ENCODE measurements at regions not wholly inside any gene's neighbourhood (a gene's known extent, or its start where the extent isn't known, plus 50 kb on each side); places are given as distances from the start of the nearest gene placed in this dataset.

- no peaks in the 10 kb centered on the region for H3K36me3 ChIP-seq (ENCODE audit: insufficient read depth, low read length)
- H3K4me3 ChIP-seq (ENCODE audit: low read length) = no peak overlapping the region
- H3K27ac ChIP-seq (ENCODE audit: low read length) = no peak overlapping the region
- no peaks in the 10 kb centered on the region for H3K9me2 ChIP-seq (ENCODE audit: insufficient read depth, low read length)
- TF ChIP-seq RAD21 (conservative IDR thresholded peaks at IDR 0.05) (no peak), EP300 (conservative IDR thresholded peaks at IDR 0.05; ENCODE audit: poor library complexity, severe bottlenecking) (no peak), POLR2AphosphoS5 (IDR thresholded peaks at IDR 0.05) (no peak)
- H3K79me2 ChIP-seq (replicated peaks; ENCODE audit: insufficient read depth, low read length) = no peaks in the 10 kb centered on the region
- no peaks in the 10 kb centered on the region for H3F3A ChIP-seq (ENCODE audit: insufficient read depth, low read length, poor library complexity, severe bottlenecking)
- no peaks in the 10 kb centered on the region for H4K20me1 ChIP-seq (ENCODE audit: insufficient read depth)
- H3K9ac ChIP-seq (ENCODE audit: low read length) = no peak overlapping the region
- no peaks in the 10 kb centered on the region for H3K9me3 ChIP-seq (ENCODE audit: low read length)
- no peak overlapping the region for H3K4me2 ChIP-seq (ENCODE audit: low read length)
- H2AFZ ChIP-seq (ENCODE audit: low read depth, low read length) = no peak overlapping the region
- H3K27me3 ChIP-seq (ENCODE audit: insufficient read depth, low read depth, low read length) = no peaks in the 10 kb centered on the region
These were observed 94.3 kb upstream of the ARPP21 start for GRCh38 chr3:35544976-35545375.

- Histone ChIP-seq H3K36me3 (ENCODE audit: insufficient read depth, low read length) (no peaks in the 10 kb centered on the region), H3K9me2 (ENCODE audit: insufficient read depth, low read length) (no peaks in the 10 kb centered on the region), H2AFZ (ENCODE audit: low read depth, low read length) (no peak overlapping the region), H3K79me2 (replicated peaks; ENCODE audit: insufficient read depth, low read length) (no peaks in the 10 kb centered on the region), H3K9ac (ENCODE audit: low read length) (no peak overlapping the region), H3K27me3 (ENCODE audit: insufficient read depth, low read depth, low read length) (no peaks in the 10 kb centered on the region), H3K4me3 (ENCODE audit: low read length) (no peak overlapping the region), H3K4me2 (ENCODE audit: low read length) (no peak overlapping the region), H4K20me1 (ENCODE audit: insufficient read depth) (no peaks in the 10 kb centered on the region), H3F3A (ENCODE audit: insufficient read depth, low read length, poor library complexity, severe bottlenecking) (no peaks in the 10 kb centered on the region), H3K9me3 (ENCODE audit: low read length) (no peaks in the 10 kb centered on the region), H3K27ac (ENCODE audit: low read length) (no peak overlapping the region)
- TF ChIP-seq SMC3 (conservative IDR thresholded peaks at IDR 0.05; ENCODE audit: poor library complexity) = no peak
- TF ChIP-seq MXI1 (conservative IDR thresholded peaks at IDR 0.05; ENCODE audit: poor library complexity, severe bottlenecking) = no peak
These were observed 89.6 kb upstream of the ARPP21 start for GRCh38 chr3:35549690-35550089.

- H3K27ac ChIP-seq (ENCODE audit: low read length) = no peak overlapping the region
- no peak overlapping the region for H3K4me2 ChIP-seq (ENCODE audit: low read length)
- no peak overlapping the region for H3K9ac ChIP-seq (ENCODE audit: low read length)
- H4K20me1 ChIP-seq (ENCODE audit: insufficient read depth) = no peaks in the 10 kb centered on the region
- H3K9me3 ChIP-seq (ENCODE audit: low read length) = no peaks in the 10 kb centered on the region
- no peaks in the 10 kb centered on the region for H3F3A ChIP-seq (ENCODE audit: insufficient read depth, low read length, poor library complexity, severe bottlenecking)
- no peak overlapping the region for H3K4me3 ChIP-seq (ENCODE audit: low read length)
- H2AFZ ChIP-seq (ENCODE audit: low read depth, low read length) = no peak overlapping the region
- H3K79me2 ChIP-seq (replicated peaks; ENCODE audit: insufficient read depth, low read length) = no peaks in the 10 kb centered on the region
- TF ChIP-seq CTCF (IDR thresholded peaks at IDR 0.05; ENCODE audit: poor library complexity, severe bottlenecking) = no peak
- TF ChIP-seq POLR2AphosphoS5 (IDR thresholded peaks at IDR 0.05) = no peak
- TF ChIP-seq EZH2 (IDR thresholded peaks at IDR 0.05; ENCODE audit: borderline replicate concordance, insufficient read depth, low read length, poor library complexity, severe bottlenecking) = no peak
- H3K36me3 ChIP-seq (ENCODE audit: insufficient read depth, low read length) = no peaks in the 10 kb centered on the region
- H3K9me2 ChIP-seq (ENCODE audit: insufficient read depth, low read length) = no peaks in the 10 kb centered on the region
- no peaks in the 10 kb centered on the region for H3K27me3 ChIP-seq (ENCODE audit: insufficient read depth, low read depth, low read length)
These were observed 77.2 kb upstream of the ARPP21 start for GRCh38 chr3:35562141-35562540.

- Histone ChIP-seq H3K36me3 (ENCODE audit: insufficient read depth, low read length) (no peaks in the 10 kb centered on the region), H3K27ac (ENCODE audit: low read length) (no peak overlapping the region), H3K9me3 (ENCODE audit: low read length) (no peaks in the 10 kb centered on the region), H3K4me2 (ENCODE audit: low read length) (no peak overlapping the region), H3K9ac (ENCODE audit: low read length) (no peak overlapping the region), H3K27me3 (ENCODE audit: insufficient read depth, low read depth, low read length) (no peaks in the 10 kb centered on the region), H3K9me2 (ENCODE audit: insufficient read depth, low read length) (no peaks in the 10 kb centered on the region), H3F3A (ENCODE audit: insufficient read depth, low read length, poor library complexity, severe bottlenecking) (no peaks in the 10 kb centered on the region), H3K4me3 (ENCODE audit: low read length) (no peak overlapping the region), H3K79me2 (replicated peaks; ENCODE audit: insufficient read depth, low read length) (no peaks in the 10 kb centered on the region), H4K20me1 (ENCODE audit: insufficient read depth) (no peaks in the 10 kb centered on the region), H2AFZ (ENCODE audit: low read depth, low read length) (no peak overlapping the region)
- TF ChIP-seq POLR2AphosphoS5 (IDR thresholded peaks at IDR 0.05) = no peak
- TF ChIP-seq CTCF (IDR thresholded peaks at IDR 0.05; ENCODE audit: poor library complexity, severe bottlenecking) = no peak
- no peak for TF ChIP-seq EZH2 (IDR thresholded peaks at IDR 0.05; ENCODE audit: borderline replicate concordance, insufficient read depth, low read length, poor library complexity, severe bottlenecking)
- TF ChIP-seq RAD21 (conservative IDR thresholded peaks at IDR 0.05) = no peak
- no peak for TF ChIP-seq TAF1 (IDR thresholded peaks at IDR 0.05; ENCODE audit: low read depth)
- TF ChIP-seq REST (IDR thresholded peaks at IDR 0.05; ENCODE audit: borderline replicate concordance) = no peak
These were observed 74.3 kb upstream of the ARPP21 start for GRCh38 chr3:35565048-35565447.

All from neural cell (in vitro differentiated cells).